ENCODE measurements at regions not wholly inside any gene's neighbourhood (a gene's known extent, or its start where the extent isn't known, plus 50 kb on each side); places are given as distances from the start of the nearest gene placed in this dataset.

GRCh38 chr2:19462256-19462645 lies 103.8 kb upstream of the OSR1 start:
- TF ChIP-seq, protein P1, sequence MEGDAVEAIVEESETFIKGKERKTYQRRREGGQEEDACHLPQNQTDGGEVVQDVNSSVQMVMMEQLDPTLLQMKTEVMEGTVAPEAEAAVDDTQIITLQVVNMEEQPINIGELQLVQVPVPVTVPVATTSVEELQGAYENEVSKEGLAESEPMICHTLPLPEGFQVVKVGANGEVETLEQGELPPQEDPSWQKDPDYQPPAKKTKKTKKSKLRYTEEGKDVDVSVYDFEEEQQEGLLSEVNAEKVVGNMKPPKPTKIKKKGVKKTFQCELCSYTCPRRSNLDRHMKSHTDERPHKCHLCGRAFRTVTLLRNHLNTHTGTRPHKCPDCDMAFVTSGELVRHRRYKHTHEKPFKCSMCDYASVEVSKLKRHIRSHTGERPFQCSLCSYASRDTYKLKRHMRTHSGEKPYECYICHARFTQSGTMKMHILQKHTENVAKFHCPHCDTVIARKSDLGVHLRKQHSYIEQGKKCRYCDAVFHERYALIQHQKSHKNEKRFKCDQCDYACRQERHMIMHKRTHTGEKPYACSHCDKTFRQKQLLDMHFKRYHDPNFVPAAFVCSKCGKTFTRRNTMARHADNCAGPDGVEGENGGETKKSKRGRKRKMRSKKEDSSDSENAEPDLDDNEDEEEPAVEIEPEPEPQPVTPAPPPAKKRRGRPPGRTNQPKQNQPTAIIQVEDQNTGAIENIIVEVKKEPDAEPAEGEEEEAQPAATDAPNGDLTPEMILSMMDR (IDR thresholded peaks at IDR 0.05): no peak
- no peak for TF ChIP-seq POLR2A (IDR thresholded peaks at IDR 0.05)
